ENCODE measurements at regions not wholly inside any gene's neighbourhood (a gene's known extent, or its start where the extent isn't known, plus 50 kb on each side); places are given as distances from the start of the nearest gene placed in this dataset.
A peak's percentile ranks its signal among the peaks of the same experiment; 100 is the strongest.

GRCh38 chr3:65033576-65033975 is 345.8 kb upstream of the ADAMTS9 start:
- no peaks in the 10 kb centered on the region for H3K9me3 ChIP-seq (ENCODE audit: low read depth)
- H3K27ac ChIP-seq, result no peak overlapping the region
- H3K4me1 ChIP-seq (ENCODE audit: low read depth), result peaks cover 3% of the 10 kb centered on the region
- no peaks in the 10 kb centered on the region for H3K36me3 ChIP-seq
- no peak for DNase-seq (ENCODE audit: low read depth in 1 of 2, low spot score in 1 of 2)
- no peak overlapping the region for H3K4me3 ChIP-seq
- no peaks in the 10 kb centered on the region for H3K27me3 ChIP-seq
- TF ChIP-seq CTCF (IDR thresholded peaks at IDR 0.05; ENCODE audit: low read depth, low read length), result no peak

- Histone ChIP-seq H3K4me3 (no peak overlapping the region), H3K27me3 (no peaks in the 10 kb centered on the region), H3K9me3 (ENCODE audit: low read depth) (no peaks in the 10 kb centered on the region), H3K4me1 (ENCODE audit: low read depth) (peaks cover 3% of the 10 kb centered on the region), H3K27ac (no peak overlapping the region), H3K36me3 (no peaks in the 10 kb centered on the region)
- TF ChIP-seq CTCF (IDR thresholded peaks at IDR 0.05; ENCODE audit: low read depth, low read length), result no peak
- DNase-seq (ENCODE audit: low read depth in 1 of 2, low spot score in 1 of 2), result peak in 1 of 2 donors; percentile 43
Measured at GRCh38 chr3:65030847-65031463, 343.2 kb upstream of the ADAMTS9 start.

GRCh38 chr3:65030014-65030627 is 342.3 kb upstream of the ADAMTS9 start:
- Histone ChIP-seq H3K9me3 (ENCODE audit: low read depth) (no peaks in the 10 kb centered on the region), H3K27ac (no peak overlapping the region), H3K4me3 (no peak overlapping the region), H3K27me3 (no peaks in the 10 kb centered on the region), H3K36me3 (no peaks in the 10 kb centered on the region), H3K4me1 (ENCODE audit: low read depth) (peaks cover under 1% of the 10 kb centered on the region)
- TF ChIP-seq CTCF (IDR thresholded peaks at IDR 0.05; ENCODE audit: low read depth, low read length), result no peak
- no peak for DNase-seq (ENCODE audit: low read depth in 1 of 2, low spot score in 1 of 2)

GRCh38 chr3:65029130-65029529 is 341.3 kb upstream of the ADAMTS9 start:
- Histone ChIP-seq H3K36me3 (no peaks in the 10 kb centered on the region), H3K4me1 (ENCODE audit: low read depth) (no peaks in the 10 kb centered on the region), H3K27ac (no peak overlapping the region), H3K4me3 (no peak overlapping the region), H3K9me3 (ENCODE audit: low read depth) (no peaks in the 10 kb centered on the region), H3K27me3 (no peaks in the 10 kb centered on the region)
- no peak for DNase-seq (ENCODE audit: low read depth in 1 of 2, low spot score in 1 of 2)
- TF ChIP-seq CTCF (IDR thresholded peaks at IDR 0.05; ENCODE audit: low read depth, low read length), result no peak

GRCh38 chr3:65028024-65028423 is 340.2 kb upstream of the ADAMTS9 start:
- DNase-seq (ENCODE audit: low read depth in 1 of 2, low spot score in 1 of 2), result no peak
- no peak overlapping the region for H3K4me3 ChIP-seq
- no peaks in the 10 kb centered on the region for H3K36me3 ChIP-seq
- H3K4me1 ChIP-seq (ENCODE audit: low read depth), result peaks cover 6% of the 10 kb centered on the region
- H3K9me3 ChIP-seq (ENCODE audit: low read depth), result no peaks in the 10 kb centered on the region
- no peaks in the 10 kb centered on the region for H3K27me3 ChIP-seq
- no peak for TF ChIP-seq CTCF (IDR thresholded peaks at IDR 0.05; ENCODE audit: low read depth, low read length)
- no peak overlapping the region for H3K27ac ChIP-seq
